Panc1 (cell line): ENCODE measurements at regions not wholly inside any gene's neighbourhood (a gene's known extent, or its start where the extent isn't known, plus 50 kb on each side); places are given as distances from the start of the nearest gene placed in this dataset.

Experiments
- ATAC-seq: fragments of 200-7000 bp; cut with Tn5 transposase; 2 replicates; pipeline ENCODE4 v1.9.1; 2020; ENCODE audit warnings: mild to moderate bottlenecking, moderate library complexity
- BruUV-seq: library from RNA; stranded (reverse); fragments of 400-500 nt; replicated peaks from 2 replicates; lab custom pipeline; 2021; lab: Mats Ljungman, UMichigan
- CTCF ChIA-PET: fragments of 300-600 bp; sonication (Branson Sonifier 250); formaldehyde crosslinking; loops from one replicate; lab custom pipeline; 2022; ENCODE audit warnings: antibody characterized with exemption; lab: Charles Lee
- POLR2A ChIA-PET: fragments of 300-600 bp; sonication (Branson Sonifier 250); formaldehyde crosslinking; loops from one replicate; lab custom pipeline; 2022; ENCODE audit warnings: antibody characterized with exemption; lab: Charles Lee
- DNase-seq: peaks from one replicate; pipeline ENCODE4 v3.0.0-alpha.2; 2010; ENCODE audit warnings: low read depth, low spot score
- H3K27ac ChIP-seq: 2 replicates; pipeline ENCODE4 v1.5.1; 2011; ENCODE audit warnings: mild to moderate bottlenecking, low read length, inconsistent platforms
- H3K27me3 ChIP-seq: fragments of 200-500 bp; sonication (Bioruptor generic); 2 replicates; pipeline ENCODE4 v1.6.0; 2014; ENCODE audit warnings: low read length, inconsistent platforms; ENCODE audit not compliant: control insufficient read depth, insufficient read depth
- H3K36me3 ChIP-seq: fragments of 200-500 bp; sonication (Bioruptor generic); 2 replicates; pipeline ENCODE4 v1.5.1; 2014; ENCODE audit warnings: inconsistent platforms, mild to moderate bottlenecking, low read length, moderate library complexity; ENCODE audit not compliant: control insufficient read depth, insufficient read depth
- H3K4me1 ChIP-seq: 2 replicates; pipeline ENCODE4 v1.5.1; 2011; ENCODE audit warnings: inconsistent platforms, mild to moderate bottlenecking, low read length, moderate library complexity; ENCODE audit not compliant: control insufficient read depth, insufficient read depth
- H3K4me3 ChIP-seq, 2 experiments: 2 replicates each; pipeline ENCODE4 v1.5.1; 2011 to 2012; ENCODE audit warnings: low read depth in 2 of 2, low read length in 2 of 2, mild to moderate bottlenecking in 2 of 2, inconsistent platforms in 1 of 2, moderate library complexity in 1 of 2
- H3K9me3 ChIP-seq: fragments of 200-500 bp; sonication (Bioruptor generic); 2 replicates; pipeline ENCODE4 v1.5.1; 2014; ENCODE audit warnings: low read depth, mild to moderate bottlenecking, inconsistent platforms, low read length, moderate library complexity; ENCODE audit not compliant: control insufficient read depth, insufficient read depth
- CTCF ChIP-seq: fragments of 450-650 bp; IDR thresholded peaks from 2 replicates; pipeline ENCODE4 v1.5.1; 2017; ENCODE audit warnings: mild to moderate bottlenecking
- POLR2AphosphoS5 ChIP-seq: IDR thresholded peaks from 2 replicates; pipeline ENCODE4 v1.6.1; 2012; ENCODE audit warnings: mild to moderate bottlenecking, low read depth, low read length, moderate library complexity
- REST ChIP-seq, 2 experiments: IDR thresholded peaks; 2 replicates each; pipeline ENCODE4 v1.6.1; 2011 to 2012; ENCODE audit warnings: low read depth in 2 of 2, control low read depth in 1 of 2, low read length in 1 of 2, mild to moderate bottlenecking in 1 of 2, moderate library complexity in 1 of 2; ENCODE audit not compliant: insufficient read depth in 1 of 2
- SIN3A ChIP-seq: IDR thresholded peaks from 2 replicates; pipeline ENCODE4 v1.6.1; 2012; ENCODE audit warnings: low read depth, mild to moderate bottlenecking, low read length, moderate library complexity, borderline replicate concordance; ENCODE audit not compliant: insufficient read depth
- TCF7L2 ChIP-seq: IDR thresholded peaks from 2 replicates; pipeline ENCODE4 v1.6.1; 2011; ENCODE audit warnings: mild to moderate bottlenecking, low read depth, low read length, inconsistent platforms
- in situ Hi-C: cut with HindIII; loops from 2 replicates; pipeline ENCODE4 v1.10.0; 2016; ENCODE audit warnings: low sequenced_read_pairs, low pct_unique_long_range_greater_than_20kb
- intact Hi-C: fragments of 100-400 bp; cut with micrococcal nuclease; formaldehyde crosslinking; loops from one replicate; pipeline ENCODE4 v1.10.0; 2022; ENCODE audit not compliant: unreplicated experiment

- intact Hi-C loops, result no loop called here
- Histone ChIP-seq H3K4me3 (no peak overlapping the region), H3K4me1 (no peaks in the 10 kb centered on the region), H3K9me3 (no peaks in the 10 kb centered on the region), H3K27ac (no peak overlapping the region), H3K27me3 (no peaks in the 10 kb centered on the region), H3K36me3 (no peaks in the 10 kb centered on the region)
- ChIA-PET CTCF (no interaction called here), POLR2A (no interaction called here)
- in situ Hi-C loops, result no loop called here
- TF ChIP-seq POLR2AphosphoS5 (no peak), REST (IDR thresholded peaks at IDR 0.05; ENCODE audit: insufficient read depth in 1 of 2, low read depth in 2 of 2, low read length in 1 of 2) (no peak), CTCF (no peak), TCF7L2 (no peak), SIN3A (no peak)
- no peak for ATAC-seq
- no peak for DNase-seq
- BruUV-seq, result no TSS peak
These were observed 115.6 kb upstream of the AUTS2 start for GRCh38 chr7:69482676-69483075.

GRCh38 chr7:69489533-69489932 is 108.7 kb upstream of the AUTS2 start:
- in situ Hi-C loops, result no loop called here
- Histone ChIP-seq H3K9me3 (no peaks in the 10 kb centered on the region), H3K27me3 (no peaks in the 10 kb centered on the region), H3K36me3 (no peaks in the 10 kb centered on the region), H3K4me3 (no peak overlapping the region), H3K4me1 (no peaks in the 10 kb centered on the region), H3K27ac (no peak overlapping the region)
- BruUV-seq, result no TSS peak
- POLR2A ChIA-PET, result no interaction called here
- no peak for ATAC-seq
- TF ChIP-seq SIN3A (no peak), TCF7L2 (no peak), REST (IDR thresholded peaks at IDR 0.05; ENCODE audit: insufficient read depth in 1 of 2, low read depth in 2 of 2, low read length in 1 of 2) (no peak), POLR2AphosphoS5 (no peak), CTCF (no peak)
- intact Hi-C loops, result no loop called here
- CTCF ChIA-PET, result no interaction called here
- no peak for DNase-seq
